MG63 (cell line): ENCODE measurements at regions not wholly inside any gene's neighbourhood (a gene's known extent, or its start where the extent isn't known, plus 50 kb on each side); places are given as distances from the start of the nearest gene placed in this dataset.
"Not testable (repeated sequence)": the region's sequence is repeated elsewhere in the genome, so short reads cannot be mapped to it uniquely, and the experiment has no call there.

Experiments
- DNase-seq: peaks from one replicate; pipeline ENCODE4 v3.0.0-alpha.2; 2020
- H3K27me3 ChIP-seq: fragments of 250-450 bp; sonication (Bioruptor Pico); 2 replicates; pipeline ENCODE4 v1.5.1; 2020; ENCODE audit warnings: mild to moderate bottlenecking, moderate library complexity
- H3K36me3 ChIP-seq: fragments of 250-450 bp; sonication (Bioruptor Pico); 2 replicates; pipeline ENCODE4 v1.5.1; 2020; ENCODE audit warnings: mild to moderate bottlenecking, moderate library complexity
- H3K4me3 ChIP-seq: fragments of 250-450 bp; sonication (Bioruptor Pico); 2 replicates; pipeline ENCODE4 v1.5.1; 2020; ENCODE audit warnings: mild to moderate bottlenecking, moderate library complexity
- H3K9me3 ChIP-seq: fragments of 250-450 bp; sonication (Bioruptor Pico); 2 replicates; pipeline ENCODE4 v1.5.1; 2020; ENCODE audit warnings: mild to moderate bottlenecking, moderate library complexity

- Histone ChIP-seq H3K9me3 (no peaks in the 10 kb centered on the region), H3K4me3 (no peak overlapping the region), H3K27me3 (no peaks in the 10 kb centered on the region), H3K36me3 (no peaks in the 10 kb centered on the region)
- no peak for DNase-seq
Observed at GRCh38 chr17:33696102-33696501, 403.0 kb upstream of the ASIC2 start.

DNA sequence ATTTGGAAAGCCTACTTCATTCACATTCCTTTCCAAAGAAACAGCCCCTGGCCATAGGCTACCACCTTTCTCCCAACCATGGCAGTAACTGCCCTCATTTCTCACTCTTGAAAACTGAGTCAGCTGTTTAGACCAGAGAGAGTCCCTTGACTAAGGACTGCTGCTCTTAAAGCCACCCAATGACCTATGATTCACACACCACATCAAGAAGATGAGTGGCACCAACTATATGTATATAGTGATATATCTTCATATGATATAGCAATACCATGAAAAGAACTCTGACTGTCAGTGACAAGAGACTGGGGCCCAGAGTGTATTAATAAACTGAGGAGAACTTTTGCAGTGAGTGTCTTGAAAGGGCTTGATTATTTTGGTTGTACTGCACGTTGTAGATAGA lies 404.5 kb upstream of the ASIC2 start:
- H3K9me3 ChIP-seq, result no peaks in the 10 kb centered on the region
- no peaks in the 10 kb centered on the region for H3K36me3 ChIP-seq
- no peak overlapping the region for H3K4me3 ChIP-seq
- no peak for DNase-seq
- H3K27me3 ChIP-seq, result no peaks in the 10 kb centered on the region

GRCh38 chr17:33701910-33702309 lies 408.8 kb upstream of the ASIC2 start:
- H3K27me3 ChIP-seq, result no peaks in the 10 kb centered on the region
- no peak for DNase-seq
- no peaks in the 10 kb centered on the region for H3K36me3 ChIP-seq
- H3K9me3 ChIP-seq, result no peaks in the 10 kb centered on the region
- H3K4me3 ChIP-seq, result no peak overlapping the region

DNA sequence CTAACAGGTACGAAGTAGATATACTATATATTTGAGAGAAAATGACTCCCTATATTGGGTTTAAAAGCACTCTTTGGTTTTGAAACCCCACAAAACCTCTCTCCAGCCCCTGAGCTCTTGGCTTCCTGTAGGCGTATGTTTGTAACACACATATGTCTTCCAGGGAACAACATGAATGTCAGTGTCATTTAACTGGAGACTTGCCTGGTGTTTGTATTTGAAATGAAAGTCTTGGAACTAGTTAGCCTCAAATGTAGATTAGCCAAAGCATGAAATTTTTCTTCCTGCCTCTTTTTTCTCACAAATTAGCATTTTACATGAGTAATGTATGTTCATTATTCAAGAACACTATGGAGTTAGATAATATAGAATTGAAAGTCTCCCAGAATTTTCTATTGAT lies 411.8 kb upstream of the ASIC2 start:
- H3K27me3 ChIP-seq, result no peaks in the 10 kb centered on the region
- H3K36me3 ChIP-seq, result no peaks in the 10 kb centered on the region
- H3K9me3 ChIP-seq, result no peaks in the 10 kb centered on the region
- H3K4me3 ChIP-seq, result no peak overlapping the region
- DNase-seq, result no peak

- Histone ChIP-seq H3K9me3 (no peaks in the 10 kb centered on the region), H3K36me3 (no peaks in the 10 kb centered on the region), H3K27me3 (no peaks in the 10 kb centered on the region), H3K4me3 (no peak overlapping the region)
- DNase-seq, result no peak
Observed at GRCh38 chr17:33709881-33710280, 416.8 kb upstream of the ASIC2 start.

DNA sequence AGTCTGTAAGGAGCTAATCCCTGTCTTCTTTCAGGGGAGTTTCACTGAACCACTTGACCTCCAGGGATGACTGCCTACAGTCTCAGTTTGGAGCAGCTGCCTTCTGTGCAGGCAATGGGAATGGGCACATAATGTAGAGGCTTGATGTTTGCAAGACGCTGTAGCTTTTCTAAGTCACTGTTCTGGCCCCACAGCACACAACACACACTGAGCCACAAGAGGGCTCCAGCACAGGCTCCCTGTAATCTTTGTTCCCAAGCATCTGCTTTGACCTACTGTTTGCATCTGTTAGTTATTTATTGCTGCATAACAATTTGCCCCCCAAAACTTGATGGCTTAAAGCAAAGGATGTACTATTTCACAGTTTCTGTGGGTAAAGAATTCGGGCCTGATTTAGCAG lies 419.0 kb upstream of the ASIC2 start:
- no peak for DNase-seq
- Histone ChIP-seq H3K36me3 (no peaks in the 10 kb centered on the region), H3K9me3 (no peaks in the 10 kb centered on the region), H3K4me3 (no peak overlapping the region), H3K27me3 (peaks cover 2% of the 10 kb centered on the region; the same call in 1 of the 2 replicates)

DNA sequence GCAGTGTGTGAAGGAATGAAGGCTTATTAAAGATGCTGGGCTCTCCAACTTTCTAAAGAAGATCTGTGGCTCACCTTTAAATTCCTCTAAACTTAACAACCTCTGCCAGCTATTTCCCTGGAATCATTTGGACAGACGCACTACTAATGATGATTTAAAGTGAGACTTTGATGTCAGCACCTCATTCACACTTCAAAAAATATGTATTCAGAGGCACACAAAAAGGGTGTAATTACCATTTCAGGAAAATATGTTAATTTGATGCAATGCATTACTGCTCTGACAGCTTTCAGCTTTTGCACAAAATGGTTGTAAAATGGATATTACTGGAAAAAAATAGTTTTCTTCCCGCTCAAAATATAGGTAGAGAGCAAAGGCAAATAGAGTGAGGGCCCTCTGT lies 423.9 kb upstream of the ASIC2 start:
- no peaks in the 10 kb centered on the region for H3K36me3 ChIP-seq

GRCh38 chr17:33723736-33724135 lies 430.6 kb upstream of the ASIC2 start:
- H3K36me3 ChIP-seq, H3K4me3 ChIP-seq, H3K27me3 ChIP-seq, H3K9me3 ChIP-seq: not testable (repeated sequence)
- DNase-seq, result peak; percentile 6

More for the DNA sequence above, 423.9 kb upstream of the ASIC2 start:
- no peak for DNase-seq
- Histone ChIP-seq H3K4me3 (no peak overlapping the region), H3K27me3 (peaks cover 2% of the 10 kb centered on the region; the same call in 1 of the 2 replicates), H3K9me3 (no peaks in the 10 kb centered on the region)

DNA sequence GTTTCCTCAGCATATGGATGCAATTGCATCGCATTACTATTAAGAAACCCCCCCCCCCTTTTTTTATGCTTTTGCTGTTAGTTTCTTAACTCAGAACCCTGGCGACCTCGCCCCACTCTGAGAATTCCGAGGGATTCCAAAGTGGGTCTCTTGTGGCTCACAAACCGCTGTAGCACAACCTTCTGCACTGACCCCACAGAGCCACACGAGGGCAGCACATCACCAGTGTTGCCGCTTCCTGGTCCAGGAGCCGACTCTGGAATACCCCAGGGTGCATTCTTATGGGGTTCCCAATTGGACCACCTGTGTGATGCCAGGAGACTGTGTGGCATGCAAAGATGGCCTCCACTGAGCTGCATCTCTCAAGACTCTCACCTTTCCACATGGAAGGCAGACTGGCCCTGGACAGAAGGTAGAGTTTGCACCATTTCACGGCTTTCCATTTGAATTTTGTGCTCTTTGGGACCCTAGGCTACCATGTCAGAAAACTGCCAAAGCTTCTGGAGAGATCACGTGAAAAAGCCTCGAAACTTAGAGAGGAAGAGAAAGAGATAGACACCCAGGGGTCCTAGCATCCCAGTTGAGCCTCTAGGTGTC lies 432.7 kb upstream of the ASIC2 start:
- DNase-seq, result peak; percentile 24
- no peaks in the 10 kb centered on the region for H3K9me3 ChIP-seq
- 0 out of 2 replicates have a peak, but pooled peaks cover 4% of the 10 kb centered on the region for H3K27me3 ChIP-seq
- H3K4me3 ChIP-seq, result no peak overlapping the region
- H3K36me3 ChIP-seq, result no peaks in the 10 kb centered on the region

GRCh38 chr17:33730131-33730530 lies 437.0 kb upstream of the ASIC2 start:
- DNase-seq, result no peak
- no peaks in the 10 kb centered on the region for H3K36me3 ChIP-seq
- H3K9me3 ChIP-seq, result no peaks in the 10 kb centered on the region
- 0 out of 2 replicates have a peak, but pooled peaks cover 4% of the 10 kb centered on the region for H3K27me3 ChIP-seq
- H3K4me3 ChIP-seq, result no peak overlapping the region

GRCh38 chr17:33732116-33732515 lies 439.0 kb upstream of the ASIC2 start:
- no peak for DNase-seq

GRCh38 chr17:33739714-33740113 lies 446.6 kb upstream of the ASIC2 start:
- Histone ChIP-seq H3K9me3 (no peaks in the 10 kb centered on the region), H3K4me3 (no peak overlapping the region)

More at GRCh38 chr17:33732116-33732515, 439.0 kb upstream of the ASIC2 start:
- Histone ChIP-seq H3K4me3 (no peak overlapping the region), H3K9me3 (no peaks in the 10 kb centered on the region), H3K27me3 (0 out of 2 replicates have a peak, but pooled peaks cover 4% of the 10 kb centered on the region), H3K36me3 (no peaks in the 10 kb centered on the region)

DNA sequence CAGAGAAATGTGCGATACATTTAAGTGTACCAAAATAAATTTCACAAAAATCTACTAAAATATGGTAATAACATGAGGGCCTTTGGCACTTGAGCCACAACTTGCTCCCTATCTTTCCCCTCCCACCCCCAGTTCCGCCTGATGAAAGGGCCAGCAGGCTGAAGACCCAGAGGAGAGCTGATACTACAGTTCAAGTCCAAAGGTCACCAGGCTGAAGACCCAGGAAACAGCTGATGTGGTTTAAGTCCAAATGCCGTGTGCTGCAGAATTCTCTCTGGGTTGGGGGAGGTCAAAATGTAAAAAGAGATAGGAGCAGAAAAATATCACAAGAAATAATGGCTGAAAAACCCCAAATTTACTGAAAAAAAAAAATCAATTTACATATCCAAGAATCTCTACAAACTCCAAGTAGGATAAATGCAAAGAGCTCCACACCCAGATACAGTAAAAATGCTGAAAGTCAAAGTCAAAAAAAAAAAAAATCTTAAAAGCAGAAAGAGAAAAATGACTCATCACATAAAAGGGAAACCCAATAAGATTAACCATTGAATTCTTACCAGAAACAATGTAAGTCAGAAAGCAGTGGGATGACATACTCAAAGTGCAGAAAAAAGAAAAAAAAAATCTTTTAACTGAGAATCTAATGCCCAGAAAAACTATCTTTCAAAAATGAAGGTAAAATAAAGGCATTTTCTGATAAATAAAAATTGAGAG lies 452.1 kb upstream of the ASIC2 start:
- Histone ChIP-seq H3K27me3 (no peaks in the 10 kb centered on the region), H3K36me3 (no peaks in the 10 kb centered on the region), H3K9me3 (no peaks in the 10 kb centered on the region), H3K4me3 (no peak overlapping the region)
- no peak for DNase-seq

More at GRCh38 chr17:33739714-33740113, 446.6 kb upstream of the ASIC2 start:
- Histone ChIP-seq H3K27me3 (no peaks in the 10 kb centered on the region), H3K36me3 (no peaks in the 10 kb centered on the region)
- no peak for DNase-seq

DNA sequence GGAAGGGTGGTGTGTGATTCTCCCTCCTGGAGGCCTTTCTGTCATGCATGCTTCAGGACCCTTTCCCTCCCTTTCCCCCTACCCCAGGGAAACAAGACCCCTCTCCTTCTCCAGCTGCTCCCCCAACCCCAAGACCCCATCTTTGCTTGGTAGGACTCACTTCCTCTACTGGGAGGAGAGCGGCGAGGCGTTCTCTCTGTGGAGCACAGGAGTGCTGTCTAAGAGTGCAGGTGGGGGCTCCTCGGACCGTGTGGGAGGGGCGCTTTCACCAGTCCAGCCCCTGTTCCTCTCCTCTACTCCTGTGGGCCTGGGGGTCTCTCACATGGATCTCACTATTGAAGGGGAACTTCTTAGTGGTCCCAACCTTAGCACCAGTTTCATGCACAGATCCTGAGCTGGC lies 456.1 kb upstream of the ASIC2 start:
- no peaks in the 10 kb centered on the region for H3K9me3 ChIP-seq
- no peaks in the 10 kb centered on the region for H3K36me3 ChIP-seq
- no peak for DNase-seq
- H3K4me3 ChIP-seq, result no peak overlapping the region
- no peaks in the 10 kb centered on the region for H3K27me3 ChIP-seq

GRCh38 chr17:33750943-33751701 lies 458.0 kb upstream of the ASIC2 start:
- no peaks in the 10 kb centered on the region for H3K9me3 ChIP-seq
- H3K36me3 ChIP-seq, result no peaks in the 10 kb centered on the region
- no peaks in the 10 kb centered on the region for H3K27me3 ChIP-seq
- DNase-seq, result peak; percentile 44
- H3K4me3 ChIP-seq, result 0 out of 2 replicates have a peak overlapping the region, but pooled peaks have one; percentile 6

GRCh38 chr17:33751702-33752065 lies 458.6 kb upstream of the ASIC2 start:
- Histone ChIP-seq H3K27me3 (no peaks in the 10 kb centered on the region), H3K9me3 (no peaks in the 10 kb centered on the region), H3K4me3 (no peak overlapping the region), H3K36me3 (no peaks in the 10 kb centered on the region)
- no peak for DNase-seq

DNA sequence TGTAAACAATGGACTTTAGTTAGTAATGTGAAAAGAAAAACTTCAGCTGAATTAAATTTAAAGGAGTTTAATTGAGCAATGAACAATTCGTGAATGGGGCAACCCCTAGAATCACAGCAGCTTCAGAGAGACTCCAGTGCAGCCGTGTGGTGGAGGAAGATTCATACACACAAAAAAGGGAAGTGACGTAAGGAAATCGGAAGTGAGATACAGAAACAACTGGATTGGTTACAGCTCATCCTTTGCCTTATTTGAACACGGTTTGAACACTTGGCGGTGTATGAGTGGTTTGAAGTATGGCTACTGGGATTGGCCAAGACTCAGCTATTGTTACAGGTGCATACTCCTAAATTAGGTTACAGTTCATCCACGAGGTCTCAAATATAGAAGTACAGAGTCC lies 460.4 kb upstream of the ASIC2 start:
- no peak for DNase-seq
- Histone ChIP-seq H3K27me3 (no peaks in the 10 kb centered on the region), H3K36me3 (no peaks in the 10 kb centered on the region), H3K9me3 (no peaks in the 10 kb centered on the region), H3K4me3 (no peak overlapping the region)
